Tibial nerve (tissue), 4 donors: ENCODE measurements at regions not wholly inside any gene's neighbourhood (a gene's known extent, or its start where the extent isn't known, plus 50 kb on each side); places are given as distances from the start of the nearest gene placed in this dataset.
"Not testable (repeated sequence)": the region's sequence is repeated elsewhere in the genome, so short reads cannot be mapped to it uniquely, and the experiment has no call there.

Experiments used
- DNase-seq, 2 donors: peaks; one replicate each; pipeline ENCODE4 v3.0.0-alpha.2; 2019; ENCODE audit warnings: low spot score in 2 of 2
- H3K27ac ChIP-seq, 4 donors: fragments of 200-600 bp; sonication (generic) in 3 of 4; one replicate each; pipeline ENCODE4 v1.5.1; 2017 to 2019; ENCODE audit warnings: mild to moderate bottlenecking in 1 of 4
- H3K27me3 ChIP-seq, 2 donors: fragments of 200-600 bp; sonication (generic) in 1 of 2; one replicate each; pipeline versions ENCODE4 v1.5.1 to v1.6.0; 2017 to 2019
- H3K36me3 ChIP-seq, 3 donors: fragments of 200-600 bp; sonication (generic); one replicate each; pipeline ENCODE4 v1.5.1; 2018 to 2019
- H3K4me1 ChIP-seq, 4 donors: fragments of 200-600 bp; sonication (generic) in 3 of 4; one replicate each; pipeline ENCODE4 v1.5.1; 2017 to 2019
- H3K4me3 ChIP-seq, 4 donors: fragments of 200-600 bp; sonication (generic) in 3 of 4; one replicate each; pipeline ENCODE4 v1.5.1; 2017 to 2019; ENCODE audit warnings: mild to moderate bottlenecking in 1 of 4, moderate library complexity in 1 of 4
- H3K9me3 ChIP-seq, 4 donors: fragments of 200-600 bp; sonication (generic) in 3 of 4; one replicate each; pipeline ENCODE4 v1.5.1; 2017 to 2019
- EP300 ChIP-seq, 2 donors: sonication (generic); formaldehyde crosslinking; IDR thresholded peaks; one replicate each; pipeline ENCODE4 v1.6.1; 2017; ENCODE audit warnings: antibody characterized with exemption in 2 of 2, mild to moderate bottlenecking in 1 of 2
- POLR2A ChIP-seq, 2 donors: fragments of 450-650 bp; IDR thresholded peaks; one replicate each; pipeline ENCODE4 v1.6.1; 2017; ENCODE audit warnings: antibody characterized with exemption in 2 of 2, mild to moderate bottlenecking in 2 of 2, moderate library complexity in 2 of 2
- WGBS, 2 donors: methylation state at CpG; one replicate each; pipeline ENCODE4 v1.1.5; 2018; 5-methylcytosine and 5-hydroxymethylcytosine counted together
- TF ChIP-seq, protein P1 (sequence below), 5 experiments: fragments of 200-600 bp in 3 of 5; fragments of 450-650 bp in 2 of 5; sonication (generic) in 3 of 5; IDR thresholded peaks; one replicate each; pipeline ENCODE4 v1.5.1; 2016 to 2019; ENCODE audit warnings: antibody characterized with exemption in 5 of 5, mild to moderate bottlenecking in 3 of 5, moderate library complexity in 2 of 5

DNA sequence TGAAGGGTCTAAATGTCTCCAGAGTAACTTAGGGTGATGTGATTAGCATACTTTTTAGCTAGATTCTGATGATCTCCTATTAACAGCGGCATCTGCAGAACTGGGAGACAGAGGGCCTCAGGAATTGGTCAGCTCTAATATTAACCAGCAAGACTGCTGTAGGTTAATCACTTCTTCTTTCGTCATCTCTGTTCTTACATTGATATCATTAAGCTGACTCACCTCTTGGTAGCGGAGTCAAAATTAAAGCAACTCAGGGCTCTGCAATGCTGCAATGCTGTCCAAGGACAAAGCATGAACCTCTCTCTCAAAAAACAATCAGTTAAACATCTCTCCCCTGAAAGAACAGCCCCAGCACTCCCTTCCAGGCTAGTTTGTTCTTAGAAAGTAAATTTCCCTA is 57.5 kb upstream of the TRA2B start:
- Histone ChIP-seq H3K27ac (no peak overlapping the region), H3K27me3 (no peaks in the 10 kb centered on the region), H3K4me3 (no peak overlapping the region), H3K36me3 (no peaks in the 10 kb centered on the region), H3K4me1 (peaks cover 0 to 16% (median 0%) of the 10 kb centered on the region in 4 donors), H3K9me3 (no peaks in the 10 kb centered on the region)
- TF ChIP-seq, protein P1, sequence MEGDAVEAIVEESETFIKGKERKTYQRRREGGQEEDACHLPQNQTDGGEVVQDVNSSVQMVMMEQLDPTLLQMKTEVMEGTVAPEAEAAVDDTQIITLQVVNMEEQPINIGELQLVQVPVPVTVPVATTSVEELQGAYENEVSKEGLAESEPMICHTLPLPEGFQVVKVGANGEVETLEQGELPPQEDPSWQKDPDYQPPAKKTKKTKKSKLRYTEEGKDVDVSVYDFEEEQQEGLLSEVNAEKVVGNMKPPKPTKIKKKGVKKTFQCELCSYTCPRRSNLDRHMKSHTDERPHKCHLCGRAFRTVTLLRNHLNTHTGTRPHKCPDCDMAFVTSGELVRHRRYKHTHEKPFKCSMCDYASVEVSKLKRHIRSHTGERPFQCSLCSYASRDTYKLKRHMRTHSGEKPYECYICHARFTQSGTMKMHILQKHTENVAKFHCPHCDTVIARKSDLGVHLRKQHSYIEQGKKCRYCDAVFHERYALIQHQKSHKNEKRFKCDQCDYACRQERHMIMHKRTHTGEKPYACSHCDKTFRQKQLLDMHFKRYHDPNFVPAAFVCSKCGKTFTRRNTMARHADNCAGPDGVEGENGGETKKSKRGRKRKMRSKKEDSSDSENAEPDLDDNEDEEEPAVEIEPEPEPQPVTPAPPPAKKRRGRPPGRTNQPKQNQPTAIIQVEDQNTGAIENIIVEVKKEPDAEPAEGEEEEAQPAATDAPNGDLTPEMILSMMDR (IDR thresholded peaks at IDR 0.05) = no peak
- no peak for TF ChIP-seq EP300 (IDR thresholded peaks at IDR 0.05)
- DNase-seq = no peak
- WGBS, 2 donors = 85 to 92% methylated on average over 3 of the region's 3 CpGs

DNA sequence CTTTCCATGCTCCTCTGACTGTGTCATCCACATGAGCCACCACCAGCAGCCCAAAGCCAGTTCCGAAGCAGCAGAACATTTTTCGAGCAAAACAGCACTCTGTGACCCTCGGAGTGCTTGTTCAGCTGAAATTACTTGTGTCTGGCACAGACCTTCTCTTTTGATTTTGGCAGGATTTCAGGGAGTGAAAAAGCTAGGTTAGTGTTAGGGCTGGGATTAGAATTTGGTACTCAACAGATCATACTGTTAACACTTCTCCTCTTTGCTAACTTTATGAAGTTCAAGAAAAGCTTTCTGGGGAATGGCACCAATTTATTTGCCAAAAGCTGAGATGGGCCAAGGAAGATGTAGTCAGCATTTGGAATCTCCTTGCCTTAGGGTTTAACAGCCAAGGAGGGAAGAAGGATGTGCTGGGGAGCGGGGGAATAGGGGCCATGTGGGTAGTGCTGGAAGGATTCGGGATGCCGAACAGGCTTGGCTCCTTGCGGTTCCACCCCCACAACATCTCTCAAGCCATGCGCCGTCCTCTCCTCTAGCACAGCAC is 55.1 kb upstream of the TRA2B start:
- Histone ChIP-seq H3K36me3 (no peaks in the 10 kb centered on the region), H3K27ac (peak overlapping the region in 2 of 4 donors; percentile 20 to 29), H3K4me1 (peaks cover 0 to 16% (median 0%) of the 10 kb centered on the region in 4 donors), H3K27me3 (no peaks in the 10 kb centered on the region), H3K9me3 (no peaks in the 10 kb centered on the region), H3K4me3 (no peak overlapping the region)
- peak in 1 of 2 donors; percentile 24 for DNase-seq
- TF ChIP-seq EP300 (IDR thresholded peaks at IDR 0.05) = peak; percentile 49 to 50
- TF ChIP-seq, protein P1 (IDR thresholded peaks at IDR 0.05) = no peak
- WGBS, 2 donors = 39 to 47% methylated on average over 9 of the region's 9 CpGs

DNA sequence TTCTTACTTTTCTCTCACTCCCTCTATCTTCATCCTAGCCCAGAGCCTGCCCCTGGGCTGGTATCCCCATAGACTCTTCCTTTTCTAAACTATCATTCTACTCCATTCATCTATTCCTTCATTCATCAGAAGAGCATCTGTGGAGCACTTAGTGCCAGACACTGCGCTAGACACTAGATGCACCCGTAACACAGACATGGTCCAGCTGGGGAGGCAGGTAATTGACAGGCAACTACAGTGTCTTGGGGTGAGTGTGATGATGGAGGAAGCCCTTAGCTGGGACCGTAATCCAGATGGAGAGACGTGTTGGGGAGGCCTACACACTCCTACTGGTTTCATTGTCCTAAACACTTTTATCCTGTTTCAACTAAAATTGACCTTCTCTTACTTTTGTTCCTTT is 53.2 kb upstream of the TRA2B start:
- not testable (repeated sequence) for H3K27ac ChIP-seq, H3K27me3 ChIP-seq, H3K36me3 ChIP-seq, H3K4me3 ChIP-seq, DNase-seq, H3K9me3 ChIP-seq
- WGBS, 2 donors = 96 to 98% methylated on average over 4 of the region's 4 CpGs
- H3K4me1 ChIP-seq = peaks cover 0 to 16% (median 0%) of the 10 kb centered on the region in 4 donors

DNA sequence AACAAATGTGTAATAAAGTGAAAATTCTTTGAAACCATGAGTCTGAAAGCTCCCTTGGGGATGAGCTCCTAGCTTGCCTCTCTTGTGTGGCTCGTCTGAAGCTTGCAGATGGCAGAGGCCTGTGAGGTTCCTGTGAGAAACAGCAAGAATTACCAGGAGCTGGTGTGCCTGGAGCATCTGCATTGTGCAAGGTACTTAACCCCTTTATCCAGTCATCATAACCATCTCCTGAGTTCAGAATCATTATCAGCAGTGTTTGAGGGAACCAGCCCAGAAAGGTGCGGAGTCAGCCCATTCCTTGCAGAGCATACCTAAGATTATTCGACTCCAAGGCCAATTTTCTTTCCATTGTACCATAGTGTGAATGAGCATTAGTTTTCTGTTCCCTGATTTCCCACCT is 51.7 kb upstream of the TRA2B start:
- H3K27ac ChIP-seq = no peak overlapping the region
- TF ChIP-seq, protein P1 (IDR thresholded peaks at IDR 0.05) = no peak
- TF ChIP-seq POLR2A (IDR thresholded peaks at IDR 0.05) (no peak), EP300 (IDR thresholded peaks at IDR 0.05) (no peak)
- 69 to 88% methylated on average over 3 of the region's 3 CpGs for WGBS, 2 donors

DNA sequence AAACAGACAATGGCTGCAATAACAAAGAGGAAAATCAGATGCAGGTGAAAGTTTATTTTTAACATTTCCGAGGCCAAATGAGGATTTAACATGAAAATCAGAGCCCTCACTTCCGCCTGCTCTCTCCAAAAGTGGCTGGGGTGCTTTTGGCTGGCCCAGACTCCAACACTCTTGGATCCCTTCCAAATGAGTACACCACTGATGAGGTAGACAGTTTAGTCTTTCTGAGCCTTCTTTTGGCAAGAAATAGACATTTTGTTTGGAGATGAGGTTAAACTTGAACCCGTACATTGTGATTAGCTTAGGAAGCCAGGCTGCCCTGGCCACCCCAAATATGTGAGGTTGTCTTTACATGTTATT is 51.0 kb upstream of the TRA2B start:
- TF ChIP-seq EP300 (IDR thresholded peaks at IDR 0.05) (no peak), POLR2A (IDR thresholded peaks at IDR 0.05) (no peak)
- TF ChIP-seq, protein P1 (IDR thresholded peaks at IDR 0.05) = no peak
- no peak for DNase-seq
- H3K36me3 ChIP-seq = no peaks in the 10 kb centered on the region
- H3K4me1 ChIP-seq = peaks cover 0 to 26% (median 1%) of the 10 kb centered on the region in 4 donors
- H3K27ac ChIP-seq = no peak overlapping the region
- H3K4me3 ChIP-seq = no peak overlapping the region
- no peaks in the 10 kb centered on the region for H3K27me3 ChIP-seq
- no peaks in the 10 kb centered on the region for H3K9me3 ChIP-seq
- WGBS, 2 donors = 73 to 75% methylated on average over 3 of the region's 3 CpGs

More for the DNA sequence above, 51.7 kb upstream of the TRA2B start:
- H3K27me3 ChIP-seq = no peaks in the 10 kb centered on the region
- no peaks in the 10 kb centered on the region for H3K9me3 ChIP-seq
- H3K4me3 ChIP-seq = no peak overlapping the region
- H3K36me3 ChIP-seq = no peaks in the 10 kb centered on the region
- peaks cover 0 to 19% (median 0%) of the 10 kb centered on the region in 4 donors for H3K4me1 ChIP-seq
- no peak for DNase-seq
